WTC11 (cell line): ENCODE measurements at regions not wholly inside any gene's neighbourhood (a gene's known extent, or its start where the extent isn't known, plus 50 kb on each side); places are given as distances from the start of the nearest gene placed in this dataset.

Experiments
- ATAC-seq: fragments of 200-7000 bp; cut with Tn5 transposase; 2 replicates; pipeline ENCODE4 v1.10.0; 2021; ENCODE audit warnings: mild to moderate bottlenecking, moderate library complexity
- CTCF ChIA-PET: fragments of 300-600 bp; sonication (Branson Sonifier 250); formaldehyde crosslinking; loops from one replicate; lab custom pipeline; 2021; ENCODE audit warnings: antibody characterized with exemption; lab: Charles Lee
- POLR2A ChIA-PET: fragments of 350-600 bp; sonication (Branson Sonifier 250); formaldehyde crosslinking; loops from one replicate; lab custom pipeline; 2021; ENCODE audit warnings: antibody characterized with exemption; lab: Charles Lee
- DNase-seq: peaks from one replicate; pipeline ENCODE4 v3.0.0; 2021; ENCODE audit warnings: low spot score
- H3K27ac Mint-ChIP-seq: 2 replicates; pipeline ENCODE4 v1.8.0; 2021; ENCODE audit warnings: mixed read lengths
- H3K27me3 Mint-ChIP-seq: 2 replicates; pipeline ENCODE4 v1.8.0; 2021; ENCODE audit warnings: low read depth, mild to moderate bottlenecking, moderate library complexity, mixed read lengths
- H3K36me3 Mint-ChIP-seq: 2 replicates; pipeline ENCODE4 v1.8.0; 2021; ENCODE audit warnings: mixed read lengths
- H3K4me1 Mint-ChIP-seq: 2 replicates; pipeline ENCODE4 v1.8.0; 2022; ENCODE audit warnings: mixed read lengths
- H3K4me3 Mint-ChIP-seq: 2 replicates; pipeline ENCODE4 v1.8.0; 2021; ENCODE audit warnings: mild to moderate bottlenecking, moderate library complexity, mixed read lengths
- H3K9me3 Mint-ChIP-seq: 2 replicates; pipeline ENCODE4 v1.8.0; 2021; ENCODE audit warnings: mixed read lengths
- AFF4 ChIP-seq: sonication (generic); formaldehyde crosslinking; IDR thresholded peaks from 2 replicates; pipeline ENCODE4 v1.8.1; 2023; ENCODE audit warnings: mild to moderate bottlenecking, missing genetic modification reagents, borderline replicate concordance
- AR ChIP-seq: fragments of 250-450 bp; sonication (Bioruptor Pico); IDR thresholded peaks from 2 replicates; pipeline ENCODE4 v1.9.0; 2021; ENCODE audit warnings: mild to moderate bottlenecking
- CTCF ChIP-seq: fragments of 200-600 bp; IDR thresholded peaks from 2 replicates; pipeline ENCODE4 v1.8.0; 2022; ENCODE audit warnings: antibody characterized with exemption
- E2F1 ChIP-seq: sonication (generic); formaldehyde crosslinking; IDR thresholded peaks from 2 replicates; pipeline ENCODE4 v1.8.0; 2022; ENCODE audit warnings: mild to moderate bottlenecking, missing genetic modification reagents
- E2F5 ChIP-seq: sonication (generic); formaldehyde crosslinking; IDR thresholded peaks from 2 replicates; pipeline ENCODE4 v1.8.1; 2022; ENCODE audit warnings: mild to moderate bottlenecking, moderate library complexity, missing genetic modification reagents
- ETV6 ChIP-seq: sonication (generic); formaldehyde crosslinking; IDR thresholded peaks from 2 replicates; pipeline ENCODE4 v1.8.1; 2022; ENCODE audit warnings: mild to moderate bottlenecking, missing genetic modification reagents
- GRHL2 ChIP-seq: fragments of 250-450 bp; sonication (Bioruptor Pico); IDR thresholded peaks from 2 replicates; pipeline ENCODE4 v1.8.0; 2022; ENCODE audit warnings: mild to moderate bottlenecking, moderate library complexity; ENCODE audit not compliant: insufficient replicate concordance, severe bottlenecking
- JUN ChIP-seq: sonication (generic); formaldehyde crosslinking; IDR thresholded peaks from 2 replicates; pipeline ENCODE4 v1.8.0; 2023; ENCODE audit warnings: mild to moderate bottlenecking, missing genetic modification reagents
- MYBL2 ChIP-seq: sonication (generic); formaldehyde crosslinking; IDR thresholded peaks from 2 replicates; pipeline ENCODE4 v1.8.1; 2023; ENCODE audit warnings: mild to moderate bottlenecking, moderate library complexity, missing genetic modification reagents
- NFE2L1 ChIP-seq: sonication (generic); formaldehyde crosslinking; IDR thresholded peaks from 2 replicates; pipeline ENCODE4 v1.8.1; 2023; ENCODE audit warnings: missing genetic modification reagents
- NFYB ChIP-seq: sonication (generic); formaldehyde crosslinking; conservative IDR thresholded peaks from 2 replicates; pipeline ENCODE4 v1.8.0; 2022; ENCODE audit warnings: low read depth, missing genetic modification reagents
- TCF7 ChIP-seq: sonication (generic); formaldehyde crosslinking; IDR thresholded peaks from 2 replicates; pipeline ENCODE4 v1.8.0; 2022; ENCODE audit warnings: mild to moderate bottlenecking, low read depth, missing genetic modification reagents, moderate library complexity
- TEAD1 ChIP-seq: sonication (generic); formaldehyde crosslinking; IDR thresholded peaks from 2 replicates; pipeline ENCODE4 v1.8.0; 2022; ENCODE audit warnings: mild to moderate bottlenecking, missing genetic modification reagents
- ZNF396 ChIP-seq: fragments of 250-450 bp; sonication (Bioruptor Pico); IDR thresholded peaks from 2 replicates; pipeline ENCODE4 v1.8.0; 2021; ENCODE audit warnings: mild to moderate bottlenecking, moderate library complexity, borderline replicate concordance
- ZNF423 ChIP-seq: fragments of 250-450 bp; sonication (Bioruptor Pico); IDR thresholded peaks from 2 replicates; pipeline ENCODE4 v2.1.2; 2022; ENCODE audit warnings: mild to moderate bottlenecking, moderate library complexity
- ZNF532 ChIP-seq: fragments of 250-450 bp; sonication (Bioruptor Pico); IDR thresholded peaks from 2 replicates; pipeline ENCODE4 v1.9.0; 2021; ENCODE audit warnings: mild to moderate bottlenecking, borderline replicate concordance

GRCh38 chr7:13144673-13145072, 457.2 kb downstream of the ARL4A start (continued):
- TF ChIP-seq AFF4 (no peak), ZNF423 (CRISPR knock-in tag) (no peak)

- ATAC-seq (no peak), DNase-seq (no peak)
- ChIA-PET CTCF (no interaction called here), POLR2A (interaction anchor here (0.6 to 0.7 kb wide), 2 partner anchors 13 to 308 kb away, joined by 3 to 7 read pairs; no protein-coding TSS in a partner anchor)
- Mint-ChIP-seq H3K9me3 (no peaks in the 10 kb centered on the region), H3K4me1 (0 out of 2 replicates have a peak, but pooled peaks cover 3% of the 10 kb centered on the region), H3K27me3 (no peaks in the 10 kb centered on the region), H3K27ac (no peak overlapping the region), H3K4me3 (no peak overlapping the region), H3K36me3 (no peaks in the 10 kb centered on the region)
- TF ChIP-seq AR (CRISPR knock-in tag) (no peak), ZNF532 (CRISPR knock-in tag) (no peak), JUN (no peak), TCF7 (CRISPR knock-in tag) (no peak), NFYB (CRISPR knock-in tag) (no peak), ETV6 (CRISPR knock-in tag) (no peak), MYBL2 (no peak), TEAD1 (CRISPR knock-in tag) (no peak), NFE2L1 (no peak), E2F1 (CRISPR knock-in tag) (no peak), E2F5 (CRISPR knock-in tag) (no peak), GRHL2 (no peak), CTCF (no peak), ZNF396 (no peak)
Measured at GRCh38 chr7:13148548-13148947, 461.1 kb downstream of the ARL4A start.
